ENCODE measurements at regions not wholly inside any gene's neighbourhood (a gene's known extent, or its start where the extent isn't known, plus 50 kb on each side); places are given as distances from the start of the nearest gene placed in this dataset.
A peak's percentile ranks its signal among the peaks of the same experiment; 100 is the strongest.

DNA sequence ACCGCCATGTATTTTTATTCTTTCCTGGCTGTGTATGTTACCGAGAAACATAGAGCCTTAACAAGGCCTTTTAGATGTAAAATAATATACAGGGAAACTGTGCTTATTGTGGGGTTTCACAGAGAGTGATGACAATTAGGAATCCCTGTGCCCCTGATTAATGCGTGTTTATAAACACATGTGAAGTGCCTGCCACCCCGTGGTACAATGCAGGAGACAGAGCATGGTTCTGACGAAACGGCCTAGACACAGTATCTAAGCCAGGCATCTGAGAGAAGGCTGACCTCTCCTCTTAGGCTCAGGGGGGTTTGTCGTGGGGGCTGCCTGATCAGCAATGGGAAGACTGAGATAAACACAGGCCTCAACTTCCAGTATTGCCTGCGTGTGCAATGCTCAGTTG lies 200.0 kb downstream of the AJAP1 start:
- DNase-seq (ENCODE audit: low read depth), result no peak
- no peak overlapping the region for H3K4me3 ChIP-seq (ENCODE audit: low read depth, low read length)
- peak; percentile 27; the same call in 1 of the 2 replicates for TF ChIP-seq CTCF (IDR thresholded peaks at IDR 0.05; ENCODE audit: control insufficient read depth, extremely low read depth, insufficient read depth)

DNA sequence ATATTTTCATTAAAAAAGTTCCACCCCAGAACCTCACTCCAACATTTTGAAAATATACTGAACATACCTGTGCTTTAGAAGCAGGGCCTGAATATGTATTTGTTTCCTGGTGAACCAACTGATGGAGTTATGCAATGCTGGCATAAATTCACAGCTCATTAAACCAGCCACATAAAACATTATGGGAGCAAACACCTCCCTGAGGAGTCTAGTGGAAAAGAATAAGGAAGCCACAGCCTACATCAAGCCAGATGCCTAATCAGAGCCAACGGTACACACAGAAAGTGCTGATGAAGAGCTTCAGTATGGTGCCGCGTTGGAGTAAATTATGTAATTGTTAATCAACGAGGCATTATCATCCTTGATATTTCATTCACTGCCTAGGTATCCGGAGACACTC lies 199.5 kb downstream of the AJAP1 start:
- DNase-seq (ENCODE audit: low read depth), result peak; percentile 18
- no peak overlapping the region for H3K4me3 ChIP-seq (ENCODE audit: low read depth, low read length)
- TF ChIP-seq CTCF (IDR thresholded peaks at IDR 0.05; ENCODE audit: control insufficient read depth, extremely low read depth, insufficient read depth), result no peak

- no peak for TF ChIP-seq CTCF (IDR thresholded peaks at IDR 0.05; ENCODE audit: control insufficient read depth, extremely low read depth, insufficient read depth)
- DNase-seq (ENCODE audit: low read depth), result no peak
- H3K4me3 ChIP-seq (ENCODE audit: low read depth, low read length), result no peak overlapping the region
Observed at GRCh38 chr1:4851385-4852065, 197.1 kb downstream of the AJAP1 start.

GRCh38 chr1:4848431-4848830 lies 194.0 kb downstream of the AJAP1 start:
- no peak for DNase-seq (ENCODE audit: low read depth)
- TF ChIP-seq CTCF (IDR thresholded peaks at IDR 0.05; ENCODE audit: control insufficient read depth, extremely low read depth, insufficient read depth), result no peak
- no peak overlapping the region for H3K4me3 ChIP-seq (ENCODE audit: low read depth, low read length)

GRCh38 chr1:4847711-4848110 lies 193.3 kb downstream of the AJAP1 start:
- no peak for DNase-seq (ENCODE audit: low read depth)
- no peak for TF ChIP-seq CTCF (IDR thresholded peaks at IDR 0.05; ENCODE audit: control insufficient read depth, extremely low read depth, insufficient read depth)
- H3K4me3 ChIP-seq (ENCODE audit: low read depth, low read length), result no peak overlapping the region
